H9 (cell line): ENCODE measurements at regions not wholly inside any gene's neighbourhood (a gene's known extent, or its start where the extent isn't known, plus 50 kb on each side); places are given as distances from the start of the nearest gene placed in this dataset.

ENCODE experiments used
- DNase-seq: peaks from one replicate; pipeline ENCODE4 v3.0.0-alpha.2; 2017
- H2AFZ ChIP-seq: one replicate; pipeline ENCODE4 v1.6.1; 2013; ENCODE audit warnings: mild to moderate bottlenecking, low read length, control low read depth, moderate library complexity
- H2AK5ac ChIP-seq: 2 replicates; pipeline ENCODE4 v1.6.1; 2013; ENCODE audit warnings: low read length, control low read depth, mixed read lengths; ENCODE audit not compliant: insufficient read length
- H2BK120ac ChIP-seq: one replicate; pipeline ENCODE4 v1.6.1; 2013; ENCODE audit warnings: low read depth, mild to moderate bottlenecking, low read length, control low read depth, inconsistent platforms; ENCODE audit not compliant: poor library complexity, severe bottlenecking
- H2BK12ac ChIP-seq: 2 replicates; pipeline ENCODE4 v1.6.1; 2013; ENCODE audit warnings: low read length, control low read depth, mixed read lengths, low read depth; ENCODE audit not compliant: insufficient read length
- H2BK15ac ChIP-seq: 2 replicates; pipeline ENCODE4 v1.6.1; 2013; ENCODE audit warnings: low read depth, low read length, control low read depth
- H2BK20ac ChIP-seq: one replicate; pipeline ENCODE4 v1.6.1; 2013; ENCODE audit warnings: low read depth, mild to moderate bottlenecking, low read length, control low read depth, inconsistent platforms; ENCODE audit not compliant: poor library complexity, severe bottlenecking
- H2BK5ac ChIP-seq: 2 replicates; pipeline ENCODE4 v1.6.1; 2013; ENCODE audit warnings: low read length, control low read depth, mixed read lengths; ENCODE audit not compliant: insufficient read length
- H3K14ac ChIP-seq: 2 replicates; pipeline ENCODE4 v1.6.1; 2013; ENCODE audit warnings: low read length, control low read depth; ENCODE audit not compliant: insufficient read depth
- H3K18ac ChIP-seq: 2 replicates; pipeline ENCODE4 v1.6.1; 2013; ENCODE audit warnings: low read depth, mild to moderate bottlenecking, mixed read lengths, low read length, control low read depth; ENCODE audit not compliant: insufficient read length
- H3K23ac ChIP-seq: 2 replicates; pipeline ENCODE4 v1.6.1; 2013; ENCODE audit warnings: low read length, control low read depth, mixed read lengths, low read depth; ENCODE audit not compliant: insufficient read length
- H3K23me2 ChIP-seq: 2 replicates; pipeline ENCODE4 v1.6.1; 2013; ENCODE audit warnings: low read depth, mild to moderate bottlenecking, mixed read lengths, low read length, control low read depth; ENCODE audit not compliant: insufficient read length, poor library complexity, severe bottlenecking
- H3K27ac ChIP-seq: 2 replicates; pipeline ENCODE4 v1.5.1; 2013; ENCODE audit warnings: low read length, control low read depth, mixed read lengths, low read depth; ENCODE audit not compliant: insufficient read length
- H3K27me3 ChIP-seq: 2 replicates; pipeline ENCODE4 v1.6.1; 2013; ENCODE audit warnings: low read length, control low read depth, inconsistent platforms; ENCODE audit not compliant: insufficient read depth
- H3K4ac ChIP-seq: 2 replicates; pipeline ENCODE4 v1.6.1; 2013; ENCODE audit warnings: low read depth, mild to moderate bottlenecking, control low read depth, inconsistent platforms, low read length, moderate library complexity
- H3K4me1 ChIP-seq: 2 replicates; pipeline ENCODE4 v1.6.1; 2013; ENCODE audit warnings: low read length, control low read depth, inconsistent platforms; ENCODE audit not compliant: insufficient read depth
- H3K4me2 ChIP-seq: 2 replicates; pipeline ENCODE4 v1.6.1; 2013; ENCODE audit warnings: low read length, control low read depth, mixed read lengths; ENCODE audit not compliant: insufficient read length, insufficient read depth
- H3K56ac ChIP-seq: 2 replicates; pipeline ENCODE4 v1.6.1; 2013; ENCODE audit warnings: low read depth, mild to moderate bottlenecking, mixed read lengths, low read length, control low read depth; ENCODE audit not compliant: insufficient read length
- H3K79me1 ChIP-seq: 2 replicates; pipeline ENCODE4 v1.6.1; 2013; ENCODE audit warnings: low read depth, mild to moderate bottlenecking, moderate library complexity, low read length, control low read depth, inconsistent platforms; ENCODE audit not compliant: insufficient read depth, poor library complexity, severe bottlenecking
- H3K79me2 ChIP-seq: 2 replicates; pipeline ENCODE4 v1.6.1; 2013; ENCODE audit warnings: low read length, control low read depth, inconsistent platforms; ENCODE audit not compliant: insufficient read depth
- H3K9ac ChIP-seq: 2 replicates; pipeline ENCODE4 v1.6.1; 2013; ENCODE audit warnings: low read length, control low read depth, mixed read lengths; ENCODE audit not compliant: insufficient read length; ENCODE audit errors: extremely low read depth
- H3K9me3 ChIP-seq: one replicate; pipeline ENCODE4 v1.6.1; 2013; ENCODE audit warnings: low read depth, low read length, inconsistent platforms; ENCODE audit not compliant: control insufficient read depth
- H3T11ph ChIP-seq: one replicate; pipeline ENCODE4 v1.6.1; 2013; ENCODE audit warnings: mild to moderate bottlenecking, low read length, control low read depth, inconsistent platforms
- H4K20me1 ChIP-seq: one replicate; pipeline ENCODE4 v1.6.1; 2013; ENCODE audit not compliant: control insufficient read depth, insufficient read length, insufficient read depth
- H4K5ac ChIP-seq: 2 replicates; pipeline ENCODE4 v1.6.1; 2013; ENCODE audit warnings: low read depth, mild to moderate bottlenecking, mixed read lengths, low read length, control low read depth; ENCODE audit not compliant: insufficient read length
- H4K8ac ChIP-seq: replicated peaks from 2 replicates; pipeline ENCODE4 v1.6.1; 2013; ENCODE audit warnings: low read length, control low read depth, mixed read lengths, low read depth; ENCODE audit not compliant: insufficient read length
- H4K91ac ChIP-seq: 2 replicates; pipeline ENCODE4 v1.6.1; 2013; ENCODE audit warnings: low read depth, mild to moderate bottlenecking, moderate library complexity, mixed read lengths, low read length, control low read depth; ENCODE audit not compliant: insufficient read length
- H3K27ac Mint-ChIP-seq, 3 experiments: 2 replicates in 2 of 3; 3 replicates in 1 of 3; pipeline ENCODE4 v1.8.0; 2020 to 2021; ENCODE audit warnings: mixed read lengths in 3 of 3, mild to moderate bottlenecking in 1 of 3, moderate library complexity in 1 of 3
- H3K27me3 Mint-ChIP-seq: 2 replicates; pipeline ENCODE4 v1.8.0; 2021; ENCODE audit warnings: low read depth, mild to moderate bottlenecking, moderate library complexity, mixed read lengths
- H3K36me3 Mint-ChIP-seq, 3 experiments: 2 replicates in 2 of 3; 3 replicates in 1 of 3; pipeline ENCODE4 v1.8.0; 2020 to 2021; ENCODE audit warnings: low read depth in 3 of 3, mixed read lengths in 3 of 3; ENCODE audit not compliant: insufficient read depth in 1 of 3
- H3K4me1 Mint-ChIP-seq, 2 experiments: 2 replicates each; pipeline ENCODE4 v1.8.0; 2020; ENCODE audit warnings: mixed read lengths in 2 of 2
- H3K4me3 Mint-ChIP-seq, 2 experiments: 2 replicates in 1 of 2; 3 replicates in 1 of 2; pipeline ENCODE4 v1.8.0; 2020 to 2021; ENCODE audit warnings: mild to moderate bottlenecking in 2 of 2, mixed read lengths in 2 of 2, moderate library complexity in 1 of 2
- H3K9me3 Mint-ChIP-seq, 2 experiments: 2 replicates in 1 of 2; 3 replicates in 1 of 2; pipeline ENCODE4 v1.8.0; 2020; ENCODE audit warnings: mild to moderate bottlenecking in 2 of 2, mixed read lengths in 2 of 2, moderate library complexity in 1 of 2
- CTCF ChIP-seq: fragments of 200-600 bp; sonication (generic); conservative IDR thresholded peaks from 3 replicates; pipeline ENCODE4 v1.8.0; 2021; ENCODE audit warnings: antibody characterized with exemption, mild to moderate bottlenecking
- WGBS: extraction: QIAGEN DNeasy Blood & Tissue Kit; methylation state at CpG from one replicate; pipeline ENCODE4 v1.1.7; 2013; ENCODE audit warnings: missing lambda C conversion rate, low lambda C conversion rate, mixed read lengths; ENCODE audit not compliant: insufficient read length; ENCODE audit errors: extremely low coverage; 5-methylcytosine and 5-hydroxymethylcytosine counted together

GRCh38 chr17:53149316-53149715 lies 673.4 kb upstream of the KIF2B start:
- H2BK12ac ChIP-seq: no peak overlapping the region
- no peak overlapping the region for H3K4me2 ChIP-seq
- H2BK20ac ChIP-seq: no peak overlapping the region
- H3K27me3 ChIP-seq: no peaks in the 10 kb centered on the region
- no peak overlapping the region for H2BK120ac ChIP-seq
- H3K4me1 ChIP-seq: no peaks in the 10 kb centered on the region
- H2AK5ac ChIP-seq: no peak overlapping the region
- no peaks in the 10 kb centered on the region for H3K79me1 ChIP-seq
- Mint-ChIP-seq H3K36me3 (peaks cover 0 to 4% (median 0%) of the 10 kb centered on the region in 3 experiments; a peak in 1 of 7 replicates), H3K4me1 (peaks cover 19 to 21% of the 10 kb centered on the region in 2 experiments), H3K27me3 (no peaks in the 10 kb centered on the region), H3K27ac (no peak overlapping the region; a peak in 1 of 7 replicates), H3K9me3 (no peaks in the 10 kb centered on the region; a peak in 2 of 5 replicates), H3K4me3 (no peak overlapping the region)
- TF ChIP-seq CTCF: no peak
- H3K14ac ChIP-seq: no peak overlapping the region
- no peak for DNase-seq
- 100% methylated on average over 2 of the region's 3 CpGs for WGBS
- no peaks in the 10 kb centered on the region for H3K23me2 ChIP-seq
- H4K91ac ChIP-seq: no peak overlapping the region
- H4K8ac ChIP-seq: no peak overlapping the region
- no peaks in the 10 kb centered on the region for H4K20me1 ChIP-seq
- no peaks in the 10 kb centered on the region for H3K9me3 ChIP-seq
- H2BK15ac ChIP-seq: no peak overlapping the region
- no peaks in the 10 kb centered on the region for H3K79me2 ChIP-seq
- H3K4ac ChIP-seq: no peak overlapping the region
- no peak overlapping the region for H3K18ac ChIP-seq
- H3K56ac ChIP-seq: no peak overlapping the region
- no peak overlapping the region for H2BK5ac ChIP-seq
- no peak overlapping the region for H3K9ac ChIP-seq
- H3K27ac ChIP-seq: no peak overlapping the region
- no peak overlapping the region for H3T11ph ChIP-seq
- H3K23ac ChIP-seq: no peak overlapping the region
- no peak overlapping the region for H4K5ac ChIP-seq
- H2AFZ ChIP-seq: no peak overlapping the region
